HEK293 (cell line): ENCODE measurements at regions not wholly inside any gene's neighbourhood (a gene's known extent, or its start where the extent isn't known, plus 50 kb on each side); places are given as distances from the start of the nearest gene placed in this dataset.

ENCODE experiments used
- CTCF ChIA-PET: fragments of 350-600 bp; formaldehyde crosslinking; extraction: SDS; loops from one replicate; lab custom pipeline; 2021; ENCODE audit warnings: antibody characterized with exemption; lab: Yijun Ruan, JAX
- POLR2A ChIA-PET: fragments of 300-600 bp; formaldehyde crosslinking; extraction: SDS; loops from one replicate; lab custom pipeline; 2020; ENCODE audit warnings: antibody characterized with exemption, inconsistent platforms; lab: Yijun Ruan, JAX
- H3K27ac ChIP-seq: fragments of 200-500 bp; sonication (Bioruptor generic); 2 replicates; pipeline ENCODE4 v1.5.1; 2014; ENCODE audit warnings: low read depth, low read length, control low read depth, inconsistent platforms; ENCODE audit errors: extremely low read depth
- H3K36me3 ChIP-seq, 2 experiments: fragments of 200-500 bp in 1 of 2; sonication (Bioruptor generic) in 1 of 2; 1 replicate in 1 of 2; 2 replicates in 1 of 2; pipeline ENCODE4 v1.5.1; 2014 to 2017; ENCODE audit warnings: inconsistent platforms in 2 of 2, low read length in 2 of 2; ENCODE audit not compliant: control insufficient read depth in 2 of 2, insufficient read depth in 1 of 2
- H3K4me1 ChIP-seq: fragments of 200-500 bp; sonication (Bioruptor generic); 2 replicates; pipeline ENCODE4 v1.5.1; 2014; ENCODE audit warnings: mild to moderate bottlenecking, low read length, inconsistent platforms; ENCODE audit not compliant: control insufficient read depth, insufficient read depth
- H3K4me3 ChIP-seq: 2 replicates; pipeline ENCODE4 v1.5.1; 2011; ENCODE audit warnings: low read depth, mild to moderate bottlenecking, control low read depth, low read length, moderate library complexity
- H3K9me3 ChIP-seq: fragments of 200-500 bp; sonication (Bioruptor generic); 2 replicates; pipeline ENCODE4 v1.5.1; 2014; ENCODE audit warnings: low read depth, low read length, inconsistent platforms; ENCODE audit not compliant: control insufficient read depth, insufficient read depth
- FEZF1 ChIP-seq: fragments of 450-650 bp; formaldehyde crosslinking; IDR thresholded peaks from 2 replicates; pipeline ENCODE4 v1.5.1; 2016; ENCODE audit warnings: missing biosample characterization, missing genetic modification characterization
- RBAK ChIP-seq: fragments of 450-650 bp; formaldehyde crosslinking; IDR thresholded peaks from 2 replicates; pipeline ENCODE4 v1.5.1; 2016; ENCODE audit warnings: missing biosample characterization, missing genetic modification characterization
- SETDB1 ChIP-seq: IDR thresholded peaks from one replicate; pipeline ENCODE4 v1.6.1; 2017; ENCODE audit warnings: mild to moderate bottlenecking, low read length, moderate library complexity, mixed read lengths; ENCODE audit not compliant: insufficient read length
- ZBTB6 ChIP-seq: fragments of 450-650 bp; formaldehyde crosslinking; IDR thresholded peaks from 2 replicates; pipeline ENCODE4 v1.5.1; 2017; ENCODE audit warnings: missing biosample characterization, missing genetic modification characterization
- ZEB2 ChIP-seq: fragments of 450-650 bp; formaldehyde crosslinking; IDR thresholded peaks from 2 replicates; pipeline ENCODE4 v1.5.1; 2016; ENCODE audit warnings: missing biosample characterization, missing genetic modification characterization
- ZFP37 ChIP-seq: fragments of 450-650 bp; formaldehyde crosslinking; IDR thresholded peaks from 2 replicates; pipeline ENCODE4 v1.5.1; 2016; ENCODE audit warnings: missing biosample characterization, missing genetic modification characterization
- ZIC2 ChIP-seq: fragments of 450-650 bp; formaldehyde crosslinking; IDR thresholded peaks from 2 replicates; pipeline ENCODE4 v1.5.1; 2016; ENCODE audit warnings: missing biosample characterization, missing genetic modification characterization
- ZNF133 ChIP-seq: fragments of 450-650 bp; formaldehyde crosslinking; IDR thresholded peaks from 2 replicates; pipeline ENCODE4 v1.5.1; 2016; ENCODE audit warnings: missing biosample characterization, missing genetic modification characterization
- ZNF157 ChIP-seq: fragments of 450-650 bp; formaldehyde crosslinking; IDR thresholded peaks from 2 replicates; pipeline ENCODE4 v1.5.1; 2016; ENCODE audit warnings: missing biosample characterization, missing genetic modification characterization
- ZNF280C ChIP-seq: fragments of 450-650 bp; formaldehyde crosslinking; IDR thresholded peaks from 2 replicates; pipeline ENCODE4 v1.5.1; 2016; ENCODE audit warnings: missing biosample characterization, missing genetic modification characterization
- ZNF426 ChIP-seq: fragments of 450-650 bp; formaldehyde crosslinking; IDR thresholded peaks from 2 replicates; pipeline ENCODE4 v1.5.1; 2017; ENCODE audit warnings: missing biosample characterization, missing genetic modification characterization, mild to moderate bottlenecking, inconsistent platforms, moderate library complexity
- ZNF518A ChIP-seq: fragments of 450-650 bp; formaldehyde crosslinking; conservative IDR thresholded peaks from 2 replicates; pipeline ENCODE4 v1.5.1; 2016; ENCODE audit warnings: low read depth, missing biosample characterization, missing genetic modification characterization
- ZNF561 ChIP-seq: fragments of 450-650 bp; IDR thresholded peaks from 2 replicates; pipeline ENCODE4 v1.5.1; 2018; ENCODE audit warnings: missing biosample characterization, missing genetic modification characterization, borderline replicate concordance
- ZNF623 ChIP-seq: fragments of 450-650 bp; formaldehyde crosslinking; IDR thresholded peaks from 2 replicates; pipeline ENCODE4 v1.5.1; 2016; ENCODE audit warnings: missing biosample characterization, missing genetic modification characterization
- ZNF654 ChIP-seq: fragments of 450-650 bp; formaldehyde crosslinking; IDR thresholded peaks from 2 replicates; pipeline ENCODE4 v1.5.1; 2016; ENCODE audit warnings: low read depth, missing biosample characterization, missing genetic modification characterization
- ZNF677 ChIP-seq: fragments of 450-650 bp; IDR thresholded peaks from 2 replicates; pipeline ENCODE4 v1.5.0; 2018; ENCODE audit warnings: missing biosample characterization, mild to moderate bottlenecking, missing genetic modification characterization, moderate library complexity
- ZSCAN16 ChIP-seq: fragments of 450-650 bp; formaldehyde crosslinking; IDR thresholded peaks from 2 replicates; pipeline ENCODE4 v1.5.1; 2016; ENCODE audit warnings: missing biosample characterization, missing genetic modification characterization

GRCh38 chr12:115400011-115400410 lies 716.0 kb upstream of the TBX3 start (continued):
- TF ChIP-seq ZNF518A (tag by site-specific recombination) (no peak), ZFP37 (no peak), ZNF654 (tag by site-specific recombination) (no peak), ZNF157 (tag by site-specific recombination) (no peak)

- H3K4me3 ChIP-seq, result no peak overlapping the region
- POLR2A ChIA-PET, result no interaction called here
- TF ChIP-seq ZEB2 (tag by site-specific recombination), result no peak
- peak; percentile 13; the same call in 1 of the 2 replicates for TF ChIP-seq ZIC2
- TF ChIP-seq, all 188 proteins: peak for 1
- H3K4me1 ChIP-seq, result 0 out of 2 replicates have a peak, but pooled peaks cover 2% of the 10 kb centered on the region
- CTCF ChIA-PET, result interaction anchor here (0.6 to 1.1 kb wide), 7 partner anchors 8 to 735 kb away, joined by 3 to 4 read pairs (median 3); no protein-coding TSS in a partner anchor
- no peaks in the 10 kb centered on the region for H3K36me3 ChIP-seq
- no peaks in the 10 kb centered on the region for H3K9me3 ChIP-seq
- H3K27ac ChIP-seq, result no peak overlapping the region
Measured at GRCh38 chr12:115398311-115398781, 714.4 kb upstream of the TBX3 start.

GRCh38 chr12:115396567-115396966 lies 712.6 kb upstream of the TBX3 start:
- H3K36me3 ChIP-seq, result no peaks in the 10 kb centered on the region
- POLR2A ChIA-PET, result no interaction called here
- H3K9me3 ChIP-seq, result no peaks in the 10 kb centered on the region
- no peak overlapping the region for H3K4me3 ChIP-seq
- TF ChIP-seq ZFP37 (no peak), ZNF280C (tag by site-specific recombination) (no peak), ZNF623 (tag by site-specific recombination) (no peak), SETDB1 (peak; percentile 49), ZBTB6 (no peak), ZNF157 (tag by site-specific recombination) (no peak), RBAK (tag by site-specific recombination) (peak; percentile 91), ZSCAN16 (tag by site-specific recombination) (no peak), ZNF561 (tag by site-specific recombination) (no peak), ZNF133 (no peak), ZNF426 (tag by site-specific recombination) (no peak), ZNF677 (tag by site-specific recombination) (no peak), FEZF1 (tag by site-specific recombination) (no peak)
- 0 out of 2 replicates have a peak, but pooled peaks cover 2% of the 10 kb centered on the region for H3K4me1 ChIP-seq
- CTCF ChIA-PET, result no interaction called here
- H3K27ac ChIP-seq, result no peak overlapping the region
